HepG2 (cell line): ENCODE measurements at regions not wholly inside any gene's neighbourhood (a gene's known extent, or its start where the extent isn't known, plus 50 kb on each side); places are given as distances from the start of the nearest gene placed in this dataset.

ENCODE experiments used
- ATAC-seq: fragments of 200-7000 bp; cut with Tn5 transposase; 3 replicates; pipeline ENCODE4 v1.9.1; 2020; ENCODE audit warnings: mild to moderate bottlenecking, moderate library complexity
- BruUV-seq: library from RNA; stranded (reverse); fragments of 400-500 nt; replicated peaks from 2 replicates; lab custom pipeline; 2021; lab: Mats Ljungman, UMichigan
- CTCF ChIA-PET: fragments of 300-600 bp; formaldehyde crosslinking; extraction: SDS; loops from one replicate; lab custom pipeline; 2021; ENCODE audit warnings: low total read pairs, inconsistent platforms, low intra/inter-chr PET ratio; lab: Yijun Ruan, JAX
- POLR2A ChIA-PET: fragments of 350-600 bp; sonication (Branson Sonifier 250); formaldehyde crosslinking; loops from one replicate; lab custom pipeline; 2020; ENCODE audit warnings: antibody characterized with exemption, inconsistent platforms; lab: Yijun Ruan, JAX
- DNase-seq: peaks from one replicate; pipeline ENCODE4 v3.0.0-alpha.2; 2015; ENCODE audit warnings: low spot score
- FAIRE-seq: peaks from 3 replicates; lab custom pipeline; 2011; peaks lifted over from hg19 to GRCh38; lab: Jason Lieb, UNC
- H2AFZ ChIP-seq: one replicate; pipeline ENCODE4 v1.6.1; 2011; ENCODE audit warnings: low read length, inconsistent platforms
- H3K27ac ChIP-seq: fragments of 300-600 bp; 3 replicates; pipeline ENCODE4 v1.8.0; 2011; ENCODE audit warnings: mixed run types, mild to moderate bottlenecking, mixed read lengths, low read length, inconsistent platforms; ENCODE audit not compliant: insufficient read depth; ENCODE audit errors: extremely low read length
- H3K27me3 ChIP-seq, 2 experiments: fragments of 200-600 bp in 1 of 2; 2 replicates in 1 of 2; 3 replicates in 1 of 2; pipeline versions ENCODE4 v1.6.0 to v1.8.0; 2011; ENCODE audit warnings: low read length in 2 of 2, mild to moderate bottlenecking in 2 of 2, moderate library complexity in 2 of 2, inconsistent platforms in 1 of 2; ENCODE audit not compliant: insufficient read depth in 2 of 2, control insufficient read depth in 1 of 2
- H3K36me3 ChIP-seq, 2 experiments: fragments of 200-600 bp in 1 of 2; replicated peaks in 1 of 2; 2 replicates in 1 of 2; 3 replicates in 1 of 2; pipeline versions ENCODE4 v1.5.1 to v1.8.0; 2011; ENCODE audit warnings: low read length in 2 of 2, inconsistent platforms in 1 of 2; ENCODE audit not compliant: insufficient read depth in 2 of 2, control insufficient read depth in 1 of 2
- H3K4me1 ChIP-seq: 2 replicates; pipeline ENCODE4 v1.5.1; 2012; ENCODE audit warnings: low read length, inconsistent platforms; ENCODE audit not compliant: insufficient read depth
- H3K4me2 ChIP-seq: 2 replicates; pipeline ENCODE4 v1.6.0; 2011; ENCODE audit warnings: low read depth, low read length, inconsistent platforms
- H3K4me3 ChIP-seq, 3 experiments: fragments of 200-600 bp in 1 of 3; sonication (generic), shearing (Covaris generic) in 1 of 3; replicated peaks in 1 of 3; 2 replicates each; pipeline ENCODE4 v1.5.1; 2011 to 2016; ENCODE audit warnings: low read length in 3 of 3, inconsistent platforms in 2 of 3, low read depth in 2 of 3, mild to moderate bottlenecking in 2 of 3, control low read depth in 1 of 3, mixed read lengths in 1 of 3; ENCODE audit not compliant: insufficient read depth in 1 of 3
- H3K79me2 ChIP-seq: one replicate; pipeline ENCODE4 v1.6.1; 2011; ENCODE audit warnings: low read length, inconsistent platforms; ENCODE audit not compliant: insufficient read depth
- H3K9ac ChIP-seq: 2 replicates; pipeline ENCODE4 v1.6.0; 2011; ENCODE audit warnings: mild to moderate bottlenecking, low read depth, low read length, inconsistent platforms; ENCODE audit not compliant: insufficient read depth
- H3K9me3 ChIP-seq: 2 replicates; pipeline ENCODE4 v1.5.1; 2012; ENCODE audit warnings: mild to moderate bottlenecking, low read length
- H4K20me1 ChIP-seq: 2 replicates; pipeline ENCODE4 v1.6.0; 2011; ENCODE audit warnings: inconsistent platforms, mild to moderate bottlenecking, low read length, moderate library complexity; ENCODE audit not compliant: insufficient read depth
- DNMT1 ChIP-seq: sonication (generic); formaldehyde crosslinking; IDR thresholded peaks from 2 replicates; pipeline ENCODE4 v1.5.1; 2020; ENCODE audit warnings: mild to moderate bottlenecking, missing genetic modification reagents
- FOXA1 ChIP-seq, 2 experiments: fragments of 450-650 bp in 1 of 2; sonication (generic) in 1 of 2; formaldehyde crosslinking in 1 of 2; IDR thresholded peaks; 2 replicates each; pipeline versions ENCODE4 v1.4.0 to v1.6.1; 2016 to 2020; ENCODE audit warnings: missing genetic modification reagents in 1 of 2
- GATAD1 ChIP-seq: IDR thresholded peaks from 2 replicates; pipeline ENCODE4 v1.6.1; 2016; ENCODE audit warnings: missing genetic modification reagents, missing compliant biosample characterization
- HNRNPL ChIP-seq: fragments of 200-400 bp; formaldehyde crosslinking; IDR thresholded peaks from 2 replicates; pipeline ENCODE4 v1.6.1; 2017; ENCODE audit warnings: mild to moderate bottlenecking, low read depth, low read length
- XBP1 ChIP-seq: sonication (generic); formaldehyde crosslinking; IDR thresholded peaks from 2 replicates; pipeline ENCODE4 v1.5.0; 2020; ENCODE audit warnings: missing genetic modification reagents
- ZNF354B ChIP-seq: sonication (generic); formaldehyde crosslinking; IDR thresholded peaks from 2 replicates; pipeline ENCODE4 v1.8.0; 2022; ENCODE audit warnings: mild to moderate bottlenecking, missing genetic modification reagents
- ZNF549 ChIP-seq: sonication (generic); formaldehyde crosslinking; IDR thresholded peaks from 2 replicates; pipeline ENCODE4 v1.5.0; 2020; ENCODE audit warnings: missing genetic modification reagents
- WGBS: methylation state at CpG from one replicate; pipeline ENCODE4 v1.1.6; 2017; ENCODE audit warnings: low lambda C conversion rate; 5-methylcytosine and 5-hydroxymethylcytosine counted together
- in situ Hi-C: cut with HindIII; loops from 2 replicates; pipeline ENCODE4 v1.10.0; 2017; ENCODE audit warnings: low pct_unique_long_range_greater_than_20kb; ENCODE audit not compliant: extremely low pct_ligation_motif_present
- intact Hi-C: fragments of 100-400 bp; cut with micrococcal nuclease; formaldehyde crosslinking; loops from one replicate; pipeline ENCODE4 v1.10.0; 2022; ENCODE audit not compliant: unreplicated experiment
- TF ChIP-seq, protein P1 (sequence below): sonication (generic); formaldehyde crosslinking; IDR thresholded peaks from 2 replicates; pipeline ENCODE4 v1.4.0; 2020; ENCODE audit warnings: missing genetic modification reagents, borderline replicate concordance
- TF ChIP-seq, protein P2 (sequence below): sonication (generic); formaldehyde crosslinking; IDR thresholded peaks from 2 replicates; pipeline ENCODE4 v1.4.0; 2020; ENCODE audit warnings: mild to moderate bottlenecking, low read depth, missing genetic modification reagents

DNA sequence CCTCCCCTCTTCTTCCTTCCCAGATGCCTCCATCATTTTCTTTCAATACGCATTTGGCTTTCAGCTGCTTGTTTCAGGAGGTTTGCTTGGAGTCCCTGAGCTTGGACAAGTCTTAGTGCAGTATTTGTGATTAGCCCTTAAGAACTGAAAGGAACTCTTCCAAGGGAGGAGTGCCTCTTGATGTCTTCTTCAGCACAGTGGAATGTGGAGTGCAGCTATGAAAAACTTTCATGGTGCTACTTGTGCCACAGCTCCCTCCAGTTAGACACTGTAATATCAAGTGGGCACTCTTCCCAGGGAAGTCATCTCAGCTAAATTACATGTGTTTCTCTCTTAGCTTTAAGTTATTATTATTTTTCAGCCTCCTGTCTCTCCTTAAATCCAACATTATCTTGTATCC lies 173.1 kb downstream of the NECTIN3 start:
- in situ Hi-C loops (no loop called here), intact Hi-C loops (no loop called here)
- Histone ChIP-seq H3K79me2 (no peaks in the 10 kb centered on the region), H3K4me1 (no peaks in the 10 kb centered on the region), H3K27ac (no peak overlapping the region), H4K20me1 (no peaks in the 10 kb centered on the region), H2AFZ (no peak overlapping the region), H3K9me3 (no peaks in the 10 kb centered on the region), H3K9ac (no peak overlapping the region), H3K4me3 (no peak overlapping the region), H3K36me3 (no peaks in the 10 kb centered on the region), H3K27me3 (no peaks in the 10 kb centered on the region), H3K4me2 (no peak overlapping the region)
- ATAC-seq (no peak), FAIRE-seq (no peak), DNase-seq (no peak)
- TF ChIP-seq GATAD1 (CRISPR knock-in tag) (no peak), ZNF354B (CRISPR knock-in tag) (no peak), HNRNPL (no peak), FOXA1 (IDR thresholded peaks at IDR 0.05) (no peak), FOXA1 (CRISPR knock-in tag; IDR thresholded peaks at IDR 0.05) (no peak), ZNF549 (CRISPR knock-in tag) (no peak), DNMT1 (CRISPR knock-in tag) (no peak), XBP1 (CRISPR knock-in tag) (no peak)
- TF ChIP-seq, protein P1, sequence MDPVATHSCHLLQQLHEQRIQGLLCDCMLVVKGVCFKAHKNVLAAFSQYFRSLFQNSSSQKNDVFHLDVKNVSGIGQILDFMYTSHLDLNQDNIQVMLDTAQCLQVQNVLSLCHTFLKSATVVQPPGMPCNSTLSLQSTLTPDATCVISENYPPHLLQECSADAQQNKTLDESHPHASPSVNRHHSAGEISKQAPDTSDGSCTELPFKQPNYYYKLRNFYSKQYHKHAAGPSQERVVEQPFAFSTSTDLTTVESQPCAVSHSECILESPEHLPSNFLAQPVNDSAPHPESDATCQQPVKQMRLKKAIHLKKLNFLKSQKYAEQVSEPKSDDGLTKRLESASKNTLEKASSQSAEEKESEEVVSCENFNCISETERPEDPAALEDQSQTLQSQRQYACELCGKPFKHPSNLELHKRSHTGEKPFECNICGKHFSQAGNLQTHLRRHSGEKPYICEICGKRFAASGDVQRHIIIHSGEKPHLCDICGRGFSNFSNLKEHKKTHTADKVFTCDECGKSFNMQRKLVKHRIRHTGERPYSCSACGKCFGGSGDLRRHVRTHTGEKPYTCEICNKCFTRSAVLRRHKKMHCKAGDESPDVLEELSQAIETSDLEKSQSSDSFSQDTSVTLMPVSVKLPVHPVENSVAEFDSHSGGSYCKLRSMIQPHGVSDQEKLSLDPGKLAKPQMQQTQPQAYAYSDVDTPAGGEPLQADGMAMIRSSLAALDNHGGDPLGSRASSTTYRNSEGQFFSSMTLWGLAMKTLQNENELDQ = no peak
- TF ChIP-seq, protein P2, sequence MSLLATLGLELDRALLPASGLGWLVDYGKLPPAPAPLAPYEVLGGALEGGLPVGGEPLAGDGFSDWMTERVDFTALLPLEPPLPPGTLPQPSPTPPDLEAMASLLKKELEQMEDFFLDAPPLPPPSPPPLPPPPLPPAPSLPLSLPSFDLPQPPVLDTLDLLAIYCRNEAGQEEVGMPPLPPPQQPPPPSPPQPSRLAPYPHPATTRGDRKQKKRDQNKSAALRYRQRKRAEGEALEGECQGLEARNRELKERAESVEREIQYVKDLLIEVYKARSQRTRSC (CRISPR knock-in tag) = no peak
- 0% methylated on average over 1 of the region's 1 CpG for WGBS
- BruUV-seq = no TSS peak
- CTCF ChIA-PET = no interaction called here
- POLR2A ChIA-PET = no interaction called here
